ENCODE measurements at regions not wholly inside any gene's neighbourhood (a gene's known extent, or its start where the extent isn't known, plus 50 kb on each side); places are given as distances from the start of the nearest gene placed in this dataset.
"Not testable (repeated sequence)": the region's sequence is repeated elsewhere in the genome, so short reads cannot be mapped to it uniquely, and the experiment has no call there.

DNA sequence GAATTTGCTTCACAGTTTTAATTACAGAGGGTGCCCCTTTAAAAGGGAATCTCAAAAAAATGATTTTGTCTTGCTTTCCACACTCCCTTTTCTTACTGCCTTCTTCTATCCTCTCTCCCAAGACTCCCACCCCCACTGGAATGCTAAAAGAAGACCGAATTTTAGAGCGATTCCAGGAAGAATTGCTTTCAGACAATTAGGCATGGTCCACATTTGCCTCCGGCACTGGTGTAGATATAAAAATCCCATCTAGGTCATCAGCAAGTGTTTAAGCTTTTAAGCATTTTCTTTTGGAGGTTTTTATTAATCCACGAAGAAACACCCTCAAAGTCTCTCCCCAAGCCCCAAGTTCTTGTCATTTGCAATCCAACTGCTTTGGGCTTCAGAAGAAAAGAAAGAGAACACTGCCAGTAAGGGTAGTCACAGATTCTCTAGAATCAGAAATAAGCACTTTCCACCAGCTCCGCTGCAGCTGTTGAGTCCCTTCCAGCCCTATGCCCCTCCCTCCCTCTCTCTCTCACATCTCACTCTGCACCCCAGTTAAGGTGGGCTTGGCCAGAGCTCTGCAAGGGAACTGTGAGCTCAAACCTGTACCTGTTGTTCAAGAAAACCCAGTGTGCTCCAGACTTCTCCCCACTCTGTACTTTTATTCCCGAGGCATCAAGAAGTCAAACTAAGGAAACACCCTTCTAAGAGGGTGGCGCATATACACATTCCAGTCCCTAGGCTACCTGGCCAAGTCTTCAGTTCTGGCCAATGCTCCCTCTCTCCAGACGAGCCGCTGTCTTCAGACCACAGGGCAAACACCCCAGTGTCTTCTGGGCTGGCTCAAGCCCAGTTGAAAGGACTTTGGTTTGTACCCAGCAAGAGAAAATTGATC, 170.2 kb downstream of the RGS9 start:
- H3K9me3 ChIP-seq (ENCODE audit: control insufficient read depth in 4 of 4, insufficient read depth in 3 of 4, low read length in 3 of 4): peaks cover 0 to 4% (median 0%) of the 10 kb centered on the region in 4 donors
- H3K4me1 ChIP-seq (ENCODE audit: control insufficient read depth in 5 of 5, insufficient read depth in 5 of 5, low read length in 5 of 5): peaks cover 0 to 11% (median 6%) of the 10 kb centered on the region in 5 donors
- no peak for DNase-seq
- no peaks in the 10 kb centered on the region for H3K36me3 ChIP-seq (ENCODE audit: control insufficient read depth in 4 of 4, insufficient read depth in 4 of 4, low read length in 4 of 4)
- H3K27me3 ChIP-seq (ENCODE audit: control insufficient read depth in 3 of 3, insufficient read depth in 3 of 3, low read length in 2 of 3): no peaks in the 10 kb centered on the region
- no peak overlapping the region for H3K9ac ChIP-seq (ENCODE audit: insufficient read depth in 1 of 2, low read length in 2 of 2)
- no peak for ATAC-seq (ENCODE audit: insufficient read depth, low FRiP score)
- H3K4me3 ChIP-seq: no peak overlapping the region
- no peak overlapping the region for H3K27ac ChIP-seq (ENCODE audit: low read depth in 1 of 2, low read length in 1 of 2)
- TF ChIP-seq, protein P1, sequence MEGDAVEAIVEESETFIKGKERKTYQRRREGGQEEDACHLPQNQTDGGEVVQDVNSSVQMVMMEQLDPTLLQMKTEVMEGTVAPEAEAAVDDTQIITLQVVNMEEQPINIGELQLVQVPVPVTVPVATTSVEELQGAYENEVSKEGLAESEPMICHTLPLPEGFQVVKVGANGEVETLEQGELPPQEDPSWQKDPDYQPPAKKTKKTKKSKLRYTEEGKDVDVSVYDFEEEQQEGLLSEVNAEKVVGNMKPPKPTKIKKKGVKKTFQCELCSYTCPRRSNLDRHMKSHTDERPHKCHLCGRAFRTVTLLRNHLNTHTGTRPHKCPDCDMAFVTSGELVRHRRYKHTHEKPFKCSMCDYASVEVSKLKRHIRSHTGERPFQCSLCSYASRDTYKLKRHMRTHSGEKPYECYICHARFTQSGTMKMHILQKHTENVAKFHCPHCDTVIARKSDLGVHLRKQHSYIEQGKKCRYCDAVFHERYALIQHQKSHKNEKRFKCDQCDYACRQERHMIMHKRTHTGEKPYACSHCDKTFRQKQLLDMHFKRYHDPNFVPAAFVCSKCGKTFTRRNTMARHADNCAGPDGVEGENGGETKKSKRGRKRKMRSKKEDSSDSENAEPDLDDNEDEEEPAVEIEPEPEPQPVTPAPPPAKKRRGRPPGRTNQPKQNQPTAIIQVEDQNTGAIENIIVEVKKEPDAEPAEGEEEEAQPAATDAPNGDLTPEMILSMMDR (IDR thresholded peaks at IDR 0.05; ENCODE audit: control extremely low read depth, extremely low read depth): no peak
- WGBS, 2 donors: 76 to 79% methylated on average over 9 of the region's 9 CpGs

- H3K27ac ChIP-seq (ENCODE audit: low read depth in 1 of 2, low read length in 1 of 2): no peak overlapping the region
- peaks cover 0 to 4% (median 0%) of the 10 kb centered on the region in 4 donors for H3K9me3 ChIP-seq (ENCODE audit: control insufficient read depth in 4 of 4, insufficient read depth in 3 of 4, low read length in 3 of 4)
- TF ChIP-seq, protein P1 (IDR thresholded peaks at IDR 0.05; ENCODE audit: control extremely low read depth, extremely low read depth): no peak
- H3K4me3 ChIP-seq: no peak overlapping the region
- DNase-seq: no peak
- ATAC-seq (ENCODE audit: insufficient read depth, low FRiP score): no peak
- no peaks in the 10 kb centered on the region for H3K27me3 ChIP-seq (ENCODE audit: control insufficient read depth in 3 of 3, insufficient read depth in 3 of 3, low read length in 2 of 3)
- no peaks in the 10 kb centered on the region for H3K4me1 ChIP-seq (ENCODE audit: control insufficient read depth in 5 of 5, insufficient read depth in 5 of 5, low read length in 5 of 5)
- no peaks in the 10 kb centered on the region for H3K36me3 ChIP-seq (ENCODE audit: control insufficient read depth in 4 of 4, insufficient read depth in 4 of 4, low read length in 4 of 4)
- WGBS, 2 donors: 97 to 100% methylated on average over 1 of the region's 1 CpG
- no peak overlapping the region for H3K9ac ChIP-seq (ENCODE audit: insufficient read depth in 1 of 2, low read length in 2 of 2)
Observed at GRCh38 chr17:65305778-65306177, 168.6 kb downstream of the RGS9 start.

DNA sequence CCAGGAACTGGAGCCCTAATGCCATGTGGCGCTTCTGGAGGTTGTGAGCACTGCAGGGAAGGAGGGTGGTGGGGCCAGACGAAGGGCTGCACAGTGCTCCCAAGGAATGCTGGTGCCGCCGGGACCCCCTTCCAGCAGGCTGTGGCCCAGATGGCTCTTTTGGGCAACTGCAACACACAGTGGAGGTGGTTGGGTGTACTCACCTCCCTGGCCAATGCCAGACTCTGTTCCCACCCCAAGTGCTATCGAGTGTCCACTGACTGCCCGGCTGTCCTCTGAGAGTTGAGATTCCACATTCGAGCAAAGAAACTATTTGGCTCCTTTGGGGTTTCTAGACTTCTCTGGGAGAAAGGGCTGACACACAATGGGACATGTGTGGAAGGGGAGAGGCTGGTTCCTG, 167.9 kb downstream of the RGS9 start:
- Histone ChIP-seq H3K27me3 (ENCODE audit: control insufficient read depth in 3 of 3, insufficient read depth in 3 of 3, low read length in 2 of 3) (no peaks in the 10 kb centered on the region), H3K4me3 (no peak overlapping the region), H3K9ac (ENCODE audit: insufficient read depth in 1 of 2, low read length in 2 of 2) (no peak overlapping the region), H3K4me1 (ENCODE audit: control insufficient read depth in 5 of 5, insufficient read depth in 5 of 5, low read length in 5 of 5) (no peaks in the 10 kb centered on the region), H3K36me3 (ENCODE audit: control insufficient read depth in 4 of 4, insufficient read depth in 4 of 4, low read length in 4 of 4) (no peaks in the 10 kb centered on the region), H3K9me3 (ENCODE audit: control insufficient read depth in 4 of 4, insufficient read depth in 3 of 4, low read length in 3 of 4) (peaks cover 0 to 4% (median 0%) of the 10 kb centered on the region in 4 donors), H3K27ac (ENCODE audit: low read depth in 1 of 2, low read length in 1 of 2) (no peak overlapping the region)
- ATAC-seq (ENCODE audit: insufficient read depth, low FRiP score): no peak
- TF ChIP-seq, protein P1 (IDR thresholded peaks at IDR 0.05; ENCODE audit: control extremely low read depth, extremely low read depth): no peak
- 92 to 94% methylated on average over 7 of the region's 7 CpGs for WGBS, 2 donors
- DNase-seq: no peak

DNA sequence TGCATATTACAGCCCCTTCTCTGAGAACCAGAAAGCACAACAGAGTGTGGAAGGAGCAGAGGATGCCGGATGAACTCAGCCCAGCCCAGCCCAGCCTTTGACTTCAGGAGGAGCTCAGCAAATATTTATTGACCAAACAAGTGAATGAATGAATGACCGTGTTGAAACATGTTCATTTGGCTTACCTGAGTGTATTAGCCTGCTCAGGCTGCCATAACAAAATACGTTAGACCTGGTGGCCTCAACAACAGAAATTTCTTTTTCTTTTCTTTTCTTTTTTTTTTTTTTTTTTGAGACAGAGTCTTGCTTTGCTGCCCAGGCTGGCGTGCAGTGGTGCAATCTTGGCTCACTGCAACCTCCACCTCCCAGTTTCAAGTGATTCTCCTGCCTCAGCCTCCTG, 164.7 kb downstream of the RGS9 start:
- DNase-seq; H3K4me3 ChIP-seq; ATAC-seq (ENCODE audit: insufficient read depth, low FRiP score); H3K9ac ChIP-seq (ENCODE audit: insufficient read depth in 1 of 2, low read length in 2 of 2); H3K4me1 ChIP-seq (ENCODE audit: control insufficient read depth in 5 of 5, insufficient read depth in 5 of 5, low read length in 5 of 5); H3K9me3 ChIP-seq (ENCODE audit: control insufficient read depth in 4 of 4, insufficient read depth in 3 of 4, low read length in 3 of 4); H3K27me3 ChIP-seq (ENCODE audit: control insufficient read depth in 3 of 3, insufficient read depth in 3 of 3, low read length in 2 of 3); H3K36me3 ChIP-seq (ENCODE audit: control insufficient read depth in 4 of 4, insufficient read depth in 4 of 4, low read length in 4 of 4); H3K27ac ChIP-seq (ENCODE audit: low read depth in 1 of 2, low read length in 1 of 2): not testable (repeated sequence)
- WGBS, 2 donors: 86 to 90% methylated on average over 4 of the region's 4 CpGs

All from lung (tissue), 11 donors.